GM10248 (cell line): ENCODE measurements at regions not wholly inside any gene's neighbourhood (a gene's known extent, or its start where the extent isn't known, plus 50 kb on each side); places are given as distances from the start of the nearest gene placed in this dataset.

Experiments used
- CTCF ChIA-PET: fragments of 300-600 bp; sonication (Branson Sonifier 250); formaldehyde crosslinking; extraction: SDS; loops from one replicate; lab custom pipeline; 2021; ENCODE audit warnings: antibody characterized with exemption; lab: Yijun Ruan, JAX
- POLR2A ChIA-PET: fragments of 350-650 bp; sonication (Branson Sonifier 250); formaldehyde crosslinking; extraction: SDS; loops from one replicate; lab custom pipeline; 2020; ENCODE audit warnings: antibody characterized with exemption; lab: Yijun Ruan, JAX
- DNase-seq: peaks from one replicate; pipeline ENCODE4 v3.0.0; 2012; ENCODE audit errors: extremely low spot score
- CTCF ChIP-seq: IDR thresholded peaks from 2 replicates; pipeline ENCODE4 v1.5.1; 2012; ENCODE audit warnings: mild to moderate bottlenecking, low read depth; ENCODE audit errors: extremely low read depth, missing control alignments, control extremely low read depth

GRCh38 chr14:82626156-82627066 lies 1092.8 kb upstream of the SEL1L start:
- POLR2A ChIA-PET = no interaction called here
- TF ChIP-seq CTCF = no peak
- CTCF ChIA-PET = interaction anchor here (0.9 kb wide), 1 partner anchor 19 kb away, joined by 3 read pairs; no protein-coding TSS in a partner anchor
- DNase-seq = no peak

GRCh38 chr14:82635915-82636314 lies 1102.3 kb upstream of the SEL1L start:
- ChIA-PET POLR2A (no interaction called here), CTCF (interaction anchor here (1.0 to 1.1 kb wide), 2 partner anchors 9 to 37 kb away, joined by 3 read pairs; no protein-coding TSS in a partner anchor)
- DNase-seq = no peak
- no peak for TF ChIP-seq CTCF

- ChIA-PET POLR2A (no interaction called here), CTCF (interaction anchor here (1.0 to 1.1 kb wide), 2 partner anchors 9 to 38 kb away, joined by 3 read pairs; no protein-coding TSS in a partner anchor)
- DNase-seq = no peak
- TF ChIP-seq CTCF = no peak
Observed at GRCh38 chr14:82636426-82636825, 1102.8 kb upstream of the SEL1L start.

GRCh38 chr14:82641050-82641540 lies 1107.4 kb upstream of the SEL1L start:
- no peak for DNase-seq
- ChIA-PET CTCF (no interaction called here), POLR2A (no interaction called here)

GRCh38 chr14:82642425-82642824 lies 1108.8 kb upstream of the SEL1L start:
- TF ChIP-seq CTCF = no peak
- peak; percentile 18 for DNase-seq
- ChIA-PET CTCF (no interaction called here), POLR2A (no interaction called here)

More at GRCh38 chr14:82641050-82641540, 1107.4 kb upstream of the SEL1L start:
- TF ChIP-seq CTCF = no peak

GRCh38 chr14:82647088-82647810 lies 1113.6 kb upstream of the SEL1L start:
- no peak for DNase-seq
- no peak for TF ChIP-seq CTCF
- CTCF ChIA-PET = interaction anchor here (1.0 kb wide), 1 partner anchor 17 kb away, joined by 3 read pairs; no protein-coding TSS in a partner anchor
- POLR2A ChIA-PET = no interaction called here
